ENCODE measurements at regions not wholly inside any gene's neighbourhood (a gene's known extent, or its start where the extent isn't known, plus 50 kb on each side); places are given as distances from the start of the nearest gene placed in this dataset.

GRCh38 chr11:69921128-69922014 is 102.2 kb upstream of the FGF3 start:
- DNase-seq = no peak
- H3K4me2 ChIP-seq (ENCODE audit: low read depth, low read length, poor library complexity, severe bottlenecking) = no peak overlapping the region
- no peak overlapping the region for H3K4me3 ChIP-seq (ENCODE audit: low read length)
- no peaks in the 10 kb centered on the region for H3K9me2 ChIP-seq (replicated peaks; ENCODE audit: insufficient read depth, low read length)
- H3K4me1 ChIP-seq (ENCODE audit: low read length) = no peaks in the 10 kb centered on the region
- 0 out of 2 replicates have a peak, but pooled peaks cover 4% of the 10 kb centered on the region for H4K20me1 ChIP-seq (ENCODE audit: insufficient read depth, low read depth, low read length)
- no peaks in the 10 kb centered on the region for H3K9me3 ChIP-seq (ENCODE audit: low read length)
- no peak overlapping the region for H3K9ac ChIP-seq (ENCODE audit: low read length)
- H2AFZ ChIP-seq (ENCODE audit: low read length) = no peak overlapping the region
- no peaks in the 10 kb centered on the region for H3K79me2 ChIP-seq (ENCODE audit: low read length)
- no peaks in the 10 kb centered on the region for H3K27me3 ChIP-seq (ENCODE audit: low read length)
- no peak overlapping the region for H3K27ac ChIP-seq (ENCODE audit: low read length)
- no peaks in the 10 kb centered on the region for H3K36me3 ChIP-seq (ENCODE audit: insufficient read depth, low read length)

GRCh38 chr11:69922015-69922595 is 102.9 kb upstream of the FGF3 start:
- Histone ChIP-seq H3K27me3 (ENCODE audit: low read length) (no peaks in the 10 kb centered on the region), H3K79me2 (ENCODE audit: low read length) (no peaks in the 10 kb centered on the region), H3K27ac (ENCODE audit: low read length) (no peak overlapping the region), H3K4me2 (ENCODE audit: low read depth, low read length, poor library complexity, severe bottlenecking) (no peak overlapping the region), H3K9ac (ENCODE audit: low read length) (no peak overlapping the region), H3K4me1 (ENCODE audit: low read length) (no peaks in the 10 kb centered on the region), H3K4me3 (ENCODE audit: low read length) (no peak overlapping the region), H3K9me2 (replicated peaks; ENCODE audit: insufficient read depth, low read length) (no peaks in the 10 kb centered on the region), H2AFZ (ENCODE audit: low read length) (no peak overlapping the region), H3K36me3 (ENCODE audit: insufficient read depth, low read length) (no peaks in the 10 kb centered on the region), H4K20me1 (ENCODE audit: insufficient read depth, low read depth, low read length) (0 out of 2 replicates have a peak, but pooled peaks cover 4% of the 10 kb centered on the region), H3K9me3 (ENCODE audit: low read length) (no peaks in the 10 kb centered on the region)
- DNase-seq = no peak

- Histone ChIP-seq H3K27me3 (ENCODE audit: low read length) (no peaks in the 10 kb centered on the region), H4K20me1 (ENCODE audit: insufficient read depth, low read depth, low read length) (0 out of 2 replicates have a peak, but pooled peaks cover 4% of the 10 kb centered on the region), H3K79me2 (ENCODE audit: low read length) (no peaks in the 10 kb centered on the region), H3K9ac (ENCODE audit: low read length) (no peak overlapping the region), H2AFZ (ENCODE audit: low read length) (no peak overlapping the region), H3K4me3 (ENCODE audit: low read length) (no peak overlapping the region), H3K9me2 (replicated peaks; ENCODE audit: insufficient read depth, low read length) (no peaks in the 10 kb centered on the region), H3K27ac (ENCODE audit: low read length) (no peak overlapping the region), H3K36me3 (ENCODE audit: insufficient read depth, low read length) (no peaks in the 10 kb centered on the region), H3K9me3 (ENCODE audit: low read length) (no peaks in the 10 kb centered on the region), H3K4me1 (ENCODE audit: low read length) (no peaks in the 10 kb centered on the region), H3K4me2 (ENCODE audit: low read depth, low read length, poor library complexity, severe bottlenecking) (no peak overlapping the region)
- no peak for DNase-seq
Observed at GRCh38 chr11:69922596-69923111, 103.4 kb upstream of the FGF3 start.

GRCh38 chr11:69923196-69923595 is 104.0 kb upstream of the FGF3 start:
- no peak overlapping the region for H3K9ac ChIP-seq (ENCODE audit: low read length)

GRCh38 chr11:69923641-69924307 is 104.6 kb upstream of the FGF3 start:
- DNase-seq = no peak
- no peaks in the 10 kb centered on the region for H3K36me3 ChIP-seq (ENCODE audit: insufficient read depth, low read length)
- no peak overlapping the region for H3K27ac ChIP-seq (ENCODE audit: low read length)
- no peaks in the 10 kb centered on the region for H3K9me2 ChIP-seq (replicated peaks; ENCODE audit: insufficient read depth, low read length)
- H2AFZ ChIP-seq (ENCODE audit: low read length) = no peak overlapping the region
- H3K4me2 ChIP-seq (ENCODE audit: low read depth, low read length, poor library complexity, severe bottlenecking) = no peak overlapping the region
- no peak overlapping the region for H3K4me3 ChIP-seq (ENCODE audit: low read length)
- no peaks in the 10 kb centered on the region for H3K27me3 ChIP-seq (ENCODE audit: low read length)
- H3K9ac ChIP-seq (ENCODE audit: low read length) = no peak overlapping the region
- H3K4me1 ChIP-seq (ENCODE audit: low read length) = no peaks in the 10 kb centered on the region
- no peaks in the 10 kb centered on the region for H3K79me2 ChIP-seq (ENCODE audit: low read length)
- no peaks in the 10 kb centered on the region for H4K20me1 ChIP-seq (ENCODE audit: insufficient read depth, low read depth, low read length)
- H3K9me3 ChIP-seq (ENCODE audit: low read length) = no peaks in the 10 kb centered on the region

More at GRCh38 chr11:69923196-69923595, 104.0 kb upstream of the FGF3 start:
- no peak for DNase-seq
- H3K9me3 ChIP-seq (ENCODE audit: low read length) = no peaks in the 10 kb centered on the region
- H3K79me2 ChIP-seq (ENCODE audit: low read length) = no peaks in the 10 kb centered on the region
- no peak overlapping the region for H2AFZ ChIP-seq (ENCODE audit: low read length)
- no peaks in the 10 kb centered on the region for H3K4me1 ChIP-seq (ENCODE audit: low read length)
- H3K9me2 ChIP-seq (replicated peaks; ENCODE audit: insufficient read depth, low read length) = no peaks in the 10 kb centered on the region
- no peak overlapping the region for H3K4me2 ChIP-seq (ENCODE audit: low read depth, low read length, poor library complexity, severe bottlenecking)
- H3K4me3 ChIP-seq (ENCODE audit: low read length) = no peak overlapping the region
- H3K36me3 ChIP-seq (ENCODE audit: insufficient read depth, low read length) = no peaks in the 10 kb centered on the region
- H3K27ac ChIP-seq (ENCODE audit: low read length) = no peak overlapping the region
- H4K20me1 ChIP-seq (ENCODE audit: insufficient read depth, low read depth, low read length) = 0 out of 2 replicates have a peak, but pooled peaks cover 4% of the 10 kb centered on the region
- H3K27me3 ChIP-seq (ENCODE audit: low read length) = no peaks in the 10 kb centered on the region

GRCh38 chr11:69924308-69925161 is 105.3 kb upstream of the FGF3 start:
- Histone ChIP-seq H4K20me1 (ENCODE audit: insufficient read depth, low read depth, low read length) (no peaks in the 10 kb centered on the region), H3K9me2 (replicated peaks; ENCODE audit: insufficient read depth, low read length) (no peaks in the 10 kb centered on the region), H3K27ac (ENCODE audit: low read length) (no peak overlapping the region), H3K36me3 (ENCODE audit: insufficient read depth, low read length) (no peaks in the 10 kb centered on the region), H3K9me3 (ENCODE audit: low read length) (no peaks in the 10 kb centered on the region), H3K27me3 (ENCODE audit: low read length) (no peaks in the 10 kb centered on the region), H3K4me2 (ENCODE audit: low read depth, low read length, poor library complexity, severe bottlenecking) (no peak overlapping the region), H3K79me2 (ENCODE audit: low read length) (no peaks in the 10 kb centered on the region), H3K4me1 (ENCODE audit: low read length) (no peaks in the 10 kb centered on the region), H2AFZ (ENCODE audit: low read length) (no peak overlapping the region), H3K4me3 (ENCODE audit: low read length) (no peak overlapping the region), H3K9ac (ENCODE audit: low read length) (no peak overlapping the region)
- no peak for DNase-seq

- H2AFZ ChIP-seq (ENCODE audit: low read length) = no peak overlapping the region
- DNase-seq = no peak
- no peaks in the 10 kb centered on the region for H3K79me2 ChIP-seq (ENCODE audit: low read length)
- H3K27me3 ChIP-seq (ENCODE audit: low read length) = no peaks in the 10 kb centered on the region
- H3K36me3 ChIP-seq (ENCODE audit: insufficient read depth, low read length) = no peaks in the 10 kb centered on the region
- no peak overlapping the region for H3K9ac ChIP-seq (ENCODE audit: low read length)
- no peak overlapping the region for H3K4me2 ChIP-seq (ENCODE audit: low read depth, low read length, poor library complexity, severe bottlenecking)
- no peaks in the 10 kb centered on the region for H3K4me1 ChIP-seq (ENCODE audit: low read length)
- H3K9me3 ChIP-seq (ENCODE audit: low read length) = no peaks in the 10 kb centered on the region
- H4K20me1 ChIP-seq (ENCODE audit: insufficient read depth, low read depth, low read length) = no peaks in the 10 kb centered on the region
- H3K4me3 ChIP-seq (ENCODE audit: low read length) = no peak overlapping the region
- H3K27ac ChIP-seq (ENCODE audit: low read length) = no peak overlapping the region
- H3K9me2 ChIP-seq (replicated peaks; ENCODE audit: insufficient read depth, low read length) = no peaks in the 10 kb centered on the region
Observed at GRCh38 chr11:69925366-69926196, 106.4 kb upstream of the FGF3 start.
